Hippocampal formation (tissue), 2 donors: ENCODE measurements at regions not wholly inside any gene's neighbourhood (a gene's known extent, or its start where the extent isn't known, plus 50 kb on each side); places are given as distances from the start of the nearest gene placed in this dataset.
A peak's percentile ranks its signal among the peaks of the same experiment; 100 is the strongest.

Experiments used
- DNase-seq, 2 donors: peaks; one replicate each; lab custom pipeline; 2025; lab: John Stamatoyannopoulos, UW

GRCh38 chr11:115695677-115696364 lies 191.6 kb upstream of the CADM1 start:
- no peak for DNase-seq

GRCh38 chr11:115693002-115693401 lies 188.8 kb upstream of the CADM1 start:
- no peak for DNase-seq

GRCh38 chr11:115691030-115691429 lies 186.8 kb upstream of the CADM1 start:
- DNase-seq = no peak

GRCh38 chr11:115687934-115688333 lies 183.7 kb upstream of the CADM1 start:
- no peak for DNase-seq

- DNase-seq = no peak
These were observed 180.5 kb upstream of the CADM1 start for GRCh38 chr11:115684699-115685098.

GRCh38 chr11:115684135-115684534 lies 179.9 kb upstream of the CADM1 start:
- DNase-seq = no peak

GRCh38 chr11:115682888-115683287 lies 178.7 kb upstream of the CADM1 start:
- DNase-seq = no peak

GRCh38 chr11:115682101-115682500 lies 177.9 kb upstream of the CADM1 start:
- no peak for DNase-seq

GRCh38 chr11:115679945-115680344 lies 175.7 kb upstream of the CADM1 start:
- DNase-seq = no peak

- DNase-seq = no peak
These were observed 174.7 kb upstream of the CADM1 start for GRCh38 chr11:115678942-115679341.

GRCh38 chr11:115677190-115677589 lies 173.0 kb upstream of the CADM1 start:
- no peak for DNase-seq

- DNase-seq = no peak
These were observed 172.6 kb upstream of the CADM1 start for GRCh38 chr11:115676768-115677167.

- no peak for DNase-seq
These were observed 172.0 kb upstream of the CADM1 start for GRCh38 chr11:115676206-115676605.

- no peak for DNase-seq
These were observed 170.8 kb upstream of the CADM1 start for GRCh38 chr11:115674937-115675544.

- no peak for DNase-seq
These were observed 170.1 kb upstream of the CADM1 start for GRCh38 chr11:115674176-115674936.

GRCh38 chr11:115673720-115674119 lies 169.5 kb upstream of the CADM1 start:
- no peak for DNase-seq

GRCh38 chr11:115672999-115673411 lies 168.8 kb upstream of the CADM1 start:
- DNase-seq = peak in 1 of 2 donors; percentile 46

GRCh38 chr11:115672412-115672811 lies 168.2 kb upstream of the CADM1 start:
- DNase-seq = no peak

- DNase-seq = no peak
These were observed 166.5 kb upstream of the CADM1 start for GRCh38 chr11:115670538-115671205.

- no peak for DNase-seq
These were observed 161.7 kb upstream of the CADM1 start for GRCh38 chr11:115665958-115666357.

GRCh38 chr11:115665175-115665821 lies 161.1 kb upstream of the CADM1 start:
- no peak for DNase-seq

GRCh38 chr11:115664313-115664712 lies 160.1 kb upstream of the CADM1 start:
- DNase-seq = no peak
